GM23248 (cell line): ENCODE measurements at regions not wholly inside any gene's neighbourhood (a gene's known extent, or its start where the extent isn't known, plus 50 kb on each side); places are given as distances from the start of the nearest gene placed in this dataset.

Experiments used
- EZH2 ChIP-seq: fragments of 200-600 bp; sonication (generic); IDR thresholded peaks from 2 replicates; pipeline ENCODE4 v1.6.1; 2018; ENCODE audit warnings: antibody characterized with exemption, mild to moderate bottlenecking; ENCODE audit not compliant: insufficient read depth, poor library complexity, severe bottlenecking
- EZH2phosphoT487 ChIP-seq: fragments of 200-600 bp; sonication (generic); IDR thresholded peaks from 2 replicates; pipeline ENCODE4 v1.6.1; 2018; ENCODE audit warnings: antibody characterized with exemption, moderate library complexity, mild to moderate bottlenecking, low read depth; ENCODE audit not compliant: insufficient read depth

- TF ChIP-seq EZH2 (no peak), EZH2phosphoT487 (no peak)
Measured at GRCh38 chr3:66830301-66830700, 167.8 kb upstream of the KBTBD8 start.
